PC-9 (cell line): ENCODE measurements at regions not wholly inside any gene's neighbourhood (a gene's known extent, or its start where the extent isn't known, plus 50 kb on each side); places are given as distances from the start of the nearest gene placed in this dataset.

Experiments used
- BruUV-seq: library from RNA; stranded (reverse); fragments of 400-500 nt; replicated peaks from 2 replicates; lab custom pipeline; 2021; lab: Mats Ljungman, UMichigan
- CTCF ChIA-PET: fragments of 300-600 bp; sonication (Branson Sonifier 250); formaldehyde crosslinking; loops from one replicate; lab custom pipeline; 2022; ENCODE audit warnings: antibody characterized with exemption; lab: Charles Lee
- POLR2A ChIA-PET: fragments of 300-600 bp; sonication (Branson Sonifier 250); formaldehyde crosslinking; loops from one replicate; lab custom pipeline; 2022; ENCODE audit warnings: antibody characterized with exemption; ENCODE audit not compliant: unreplicated experiment; lab: Charles Lee
- DNase-seq, 2 experiments: peaks; one replicate each; pipeline versions ENCODE4 v3.0.0 to v3.0.0-alpha.2; 2015 to 2022; ENCODE audit warnings: mixed read lengths in 1 of 2
- H2AFZ ChIP-seq: fragments of 200-600 bp; sonication (generic); 2 replicates; pipeline ENCODE4 v1.8.1; 2017; ENCODE audit warnings: antibody characterized with exemption
- H3F3A ChIP-seq: fragments of 200-600 bp; sonication (generic); 2 replicates; pipeline ENCODE4 v1.8.1; 2017; ENCODE audit warnings: antibody characterized with exemption, mild to moderate bottlenecking, low read depth; ENCODE audit not compliant: insufficient read depth
- H3K27ac ChIP-seq: fragments of 200-600 bp; sonication (generic); 2 replicates; pipeline ENCODE4 v1.6.1; 2016; ENCODE audit warnings: mixed run types
- H3K27me3 ChIP-seq: fragments of 200-600 bp; sonication (generic); 2 replicates; pipeline ENCODE4 v1.6.1; 2016; ENCODE audit warnings: low read depth, mixed run types; ENCODE audit not compliant: insufficient read depth
- H3K36me3 ChIP-seq: fragments of 200-600 bp; sonication (generic); 2 replicates; pipeline ENCODE4 v1.6.1; 2016; ENCODE audit warnings: low read depth, mixed run types
- H3K4me1 ChIP-seq: fragments of 200-600 bp; sonication (generic); replicated peaks from 2 replicates; pipeline ENCODE4 v1.6.1; 2016; ENCODE audit warnings: mixed run types; ENCODE audit not compliant: insufficient read depth
- H3K4me2 ChIP-seq: fragments of 200-600 bp; sonication (generic); 2 replicates; pipeline ENCODE4 v1.6.1; 2017; ENCODE audit warnings: mixed run types
- H3K4me3 ChIP-seq: fragments of 200-600 bp; sonication (generic); 2 replicates; pipeline ENCODE4 v1.6.1; 2016; ENCODE audit warnings: mixed run types
- H3K79me2 ChIP-seq: fragments of 200-600 bp; sonication (generic); 2 replicates; pipeline ENCODE4 v1.6.1; 2017; ENCODE audit warnings: low read depth, mixed run types
- H3K9me2 ChIP-seq: fragments of 200-600 bp; sonication (generic); 2 replicates; pipeline ENCODE4 v1.8.1; 2017; ENCODE audit warnings: mild to moderate bottlenecking; ENCODE audit not compliant: insufficient read depth
- H3K9me3 ChIP-seq: fragments of 200-600 bp; sonication (generic); 2 replicates; pipeline ENCODE4 v1.8.1; 2016; ENCODE audit warnings: low read depth; ENCODE audit not compliant: insufficient read depth
- H4K20me1 ChIP-seq: fragments of 200-600 bp; sonication (generic); 2 replicates; pipeline ENCODE4 v1.8.1; 2017; ENCODE audit not compliant: insufficient read depth
- CTCF ChIP-seq: fragments of 200-600 bp; sonication (generic); conservative IDR thresholded peaks from 2 replicates; pipeline ENCODE4 v1.6.1; 2017; ENCODE audit warnings: mixed run types, antibody characterized with exemption, mild to moderate bottlenecking, moderate library complexity
- EZH2 ChIP-seq: fragments of 200-600 bp; sonication (generic); IDR thresholded peaks from 2 replicates; pipeline ENCODE4 v1.8.0; 2017; ENCODE audit warnings: antibody characterized with exemption, low read depth
- intact Hi-C: fragments of 100-400 bp; cut with micrococcal nuclease; formaldehyde crosslinking; loops from one replicate; pipeline ENCODE4 v1.10.0; 2022; ENCODE audit not compliant: unreplicated experiment

- no peak for TF ChIP-seq EZH2
- no peak for TF ChIP-seq CTCF
- intact Hi-C loops = no loop called here
- H3K4me1 ChIP-seq = no peaks in the 10 kb centered on the region
- H3K4me3 ChIP-seq = no peak overlapping the region
- H3K79me2 ChIP-seq = no peaks in the 10 kb centered on the region
- H3K9me3 ChIP-seq = no peaks in the 10 kb centered on the region
- H3F3A ChIP-seq = no peaks in the 10 kb centered on the region
- H3K27ac ChIP-seq = no peak overlapping the region
- H3K9me2 ChIP-seq = no peaks in the 10 kb centered on the region
- POLR2A ChIA-PET = no interaction called here
- no peak overlapping the region for H3K4me2 ChIP-seq
- CTCF ChIA-PET = no interaction called here
- no TSS peak for BruUV-seq
- H3K36me3 ChIP-seq = no peaks in the 10 kb centered on the region
- no peak for DNase-seq
- H4K20me1 ChIP-seq = no peaks in the 10 kb centered on the region
- no peak overlapping the region for H2AFZ ChIP-seq
- H3K27me3 ChIP-seq = peaks cover 89% of the 10 kb centered on the region
Observed at GRCh38 chr16:87098361-87098760, 218.8 kb downstream of the C16orf95 start.

- Histone ChIP-seq H3K9me2 (no peaks in the 10 kb centered on the region), H3F3A (no peaks in the 10 kb centered on the region), H3K4me2 (no peak overlapping the region), H3K27me3 (peaks cover 88% of the 10 kb centered on the region), H3K79me2 (no peaks in the 10 kb centered on the region), H4K20me1 (no peaks in the 10 kb centered on the region), H3K27ac (no peak overlapping the region), H3K4me3 (no peak overlapping the region), H3K9me3 (no peaks in the 10 kb centered on the region), H3K4me1 (no peaks in the 10 kb centered on the region), H3K36me3 (no peaks in the 10 kb centered on the region), H2AFZ (no peak overlapping the region)
- DNase-seq = no peak
- intact Hi-C loops = no loop called here
- TF ChIP-seq EZH2 (no peak), CTCF (no peak)
- ChIA-PET POLR2A (no interaction called here), CTCF (no interaction called here)
- no TSS peak for BruUV-seq
Observed at GRCh38 chr16:87098976-87099720, 218.0 kb downstream of the C16orf95 start.

- BruUV-seq = no TSS peak
Observed at GRCh38 chr16:87100306-87101058, 216.7 kb downstream of the C16orf95 start.

More at GRCh38 chr16:87100306-87101058, 216.7 kb downstream of the C16orf95 start:
- Histone ChIP-seq H3K4me1 (no peaks in the 10 kb centered on the region), H3K4me2 (no peak overlapping the region), H3K27me3 (peaks cover 88% of the 10 kb centered on the region), H3K27ac (no peak overlapping the region), H2AFZ (no peak overlapping the region), H3K4me3 (no peak overlapping the region), H3K36me3 (no peaks in the 10 kb centered on the region), H3F3A (no peaks in the 10 kb centered on the region), H3K79me2 (no peaks in the 10 kb centered on the region), H3K9me2 (no peaks in the 10 kb centered on the region), H3K9me3 (no peaks in the 10 kb centered on the region), H4K20me1 (no peaks in the 10 kb centered on the region)
- CTCF ChIA-PET = no interaction called here
- DNase-seq = no peak
- POLR2A ChIA-PET = interaction anchor here (0.7 kb wide), 1 partner anchor 344 kb away, joined by 4 read pairs; no protein-coding TSS in a partner anchor
- intact Hi-C loops = no loop called here
- TF ChIP-seq CTCF (no peak), EZH2 (no peak)
